GM12801 (cell line): ENCODE measurements at regions not wholly inside any gene's neighbourhood (a gene's known extent, or its start where the extent isn't known, plus 50 kb on each side); places are given as distances from the start of the nearest gene placed in this dataset.

Experiments used
- CTCF ChIP-seq: IDR thresholded peaks from one replicate; pipeline ENCODE4 v1.5.1; 2011; ENCODE audit warnings: control low read depth; ENCODE audit not compliant: insufficient read length; ENCODE audit errors: extremely low read depth

GRCh38 chr3:66789580-66790237 lies 208.4 kb upstream of the KBTBD8 start:
- no peak for TF ChIP-seq CTCF

GRCh38 chr3:66792086-66792485 lies 206.0 kb upstream of the KBTBD8 start:
- no peak for TF ChIP-seq CTCF

- no peak for TF ChIP-seq CTCF
Observed at GRCh38 chr3:66795365-66795764, 202.7 kb upstream of the KBTBD8 start.

GRCh38 chr3:66796343-66796742 lies 201.8 kb upstream of the KBTBD8 start:
- TF ChIP-seq CTCF = no peak

GRCh38 chr3:66797889-66798560 lies 200.1 kb upstream of the KBTBD8 start:
- no peak for TF ChIP-seq CTCF

GRCh38 chr3:66800941-66801545 lies 197.1 kb upstream of the KBTBD8 start:
- TF ChIP-seq CTCF = no peak

- TF ChIP-seq CTCF = no peak
Observed at GRCh38 chr3:66803206-66803605, 194.9 kb upstream of the KBTBD8 start.
